Left ventricle myocardium inferior (tissue), 1 donor: ENCODE measurements at regions not wholly inside any gene's neighbourhood (a gene's known extent, or its start where the extent isn't known, plus 50 kb on each side); places are given as distances from the start of the nearest gene placed in this dataset.

Experiments used
- DNase-seq: peaks from one replicate; pipeline ENCODE4 v3.0.0-alpha.2; 2020
- H3K27ac ChIP-seq: fragments of 200-600 bp; replicated peaks from 2 replicates; pipeline ENCODE4 v1.8.0; 2021
- H3K27me3 ChIP-seq: fragments of 200-600 bp; 2 replicates; pipeline ENCODE4 v1.8.0; 2021; ENCODE audit warnings: low read depth
- H3K36me3 ChIP-seq: fragments of 200-600 bp; 2 replicates; pipeline ENCODE4 v1.8.0; 2021
- H3K4me1 ChIP-seq: fragments of 200-600 bp; 2 replicates; pipeline ENCODE4 v1.8.0; 2021
- H3K4me3 ChIP-seq: fragments of 200-600 bp; 2 replicates; pipeline ENCODE4 v1.8.0; 2021; ENCODE audit warnings: mild to moderate bottlenecking, moderate library complexity
- H3K9me3 ChIP-seq: fragments of 200-600 bp; replicated peaks from 2 replicates; pipeline ENCODE4 v1.8.0; 2021
- intact Hi-C: fragments of 100-400 bp; cut with micrococcal nuclease; formaldehyde crosslinking; loops from one replicate; pipeline ENCODE4 v1.11.0; 2022
- TF ChIP-seq, protein P1 (sequence below): fragments of 200-600 bp; IDR thresholded peaks from 2 replicates; pipeline ENCODE4 v1.8.0; 2021; ENCODE audit warnings: antibody characterized with exemption, mild to moderate bottlenecking, borderline replicate concordance
- donor health status: DM: no; HTN: yes; CAD: no; lungs with severe emphysema.

DNA sequence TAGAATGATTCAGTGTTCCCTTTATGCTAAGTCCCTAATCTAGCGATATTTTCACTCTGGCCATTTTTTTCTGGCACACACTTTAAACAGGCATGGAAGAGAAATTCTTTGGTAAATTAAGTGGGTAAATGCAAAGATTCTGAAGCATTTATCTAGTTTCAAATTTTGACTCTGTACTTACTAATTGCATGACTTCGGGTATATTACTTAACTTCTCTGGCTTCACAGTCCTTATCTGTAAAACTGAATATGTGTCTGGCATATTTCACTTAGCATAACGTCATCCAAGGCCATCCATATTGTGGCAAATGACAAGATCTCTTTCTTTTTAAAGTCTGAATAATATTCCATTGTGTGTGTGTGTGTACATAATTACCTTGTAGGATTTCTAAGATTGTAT, 114.5 kb downstream of the MBL2 start:
- intact Hi-C loops: no loop called here
- H3K9me3 ChIP-seq: no peaks in the 10 kb centered on the region
- no peaks in the 10 kb centered on the region for H3K27me3 ChIP-seq
- no peak for DNase-seq
- TF ChIP-seq, protein P1, sequence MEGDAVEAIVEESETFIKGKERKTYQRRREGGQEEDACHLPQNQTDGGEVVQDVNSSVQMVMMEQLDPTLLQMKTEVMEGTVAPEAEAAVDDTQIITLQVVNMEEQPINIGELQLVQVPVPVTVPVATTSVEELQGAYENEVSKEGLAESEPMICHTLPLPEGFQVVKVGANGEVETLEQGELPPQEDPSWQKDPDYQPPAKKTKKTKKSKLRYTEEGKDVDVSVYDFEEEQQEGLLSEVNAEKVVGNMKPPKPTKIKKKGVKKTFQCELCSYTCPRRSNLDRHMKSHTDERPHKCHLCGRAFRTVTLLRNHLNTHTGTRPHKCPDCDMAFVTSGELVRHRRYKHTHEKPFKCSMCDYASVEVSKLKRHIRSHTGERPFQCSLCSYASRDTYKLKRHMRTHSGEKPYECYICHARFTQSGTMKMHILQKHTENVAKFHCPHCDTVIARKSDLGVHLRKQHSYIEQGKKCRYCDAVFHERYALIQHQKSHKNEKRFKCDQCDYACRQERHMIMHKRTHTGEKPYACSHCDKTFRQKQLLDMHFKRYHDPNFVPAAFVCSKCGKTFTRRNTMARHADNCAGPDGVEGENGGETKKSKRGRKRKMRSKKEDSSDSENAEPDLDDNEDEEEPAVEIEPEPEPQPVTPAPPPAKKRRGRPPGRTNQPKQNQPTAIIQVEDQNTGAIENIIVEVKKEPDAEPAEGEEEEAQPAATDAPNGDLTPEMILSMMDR: no peak
- H3K4me3 ChIP-seq: no peak overlapping the region
- H3K27ac ChIP-seq: no peak overlapping the region
- H3K4me1 ChIP-seq: peaks cover 8% of the 10 kb centered on the region
- H3K36me3 ChIP-seq: no peaks in the 10 kb centered on the region

DNA sequence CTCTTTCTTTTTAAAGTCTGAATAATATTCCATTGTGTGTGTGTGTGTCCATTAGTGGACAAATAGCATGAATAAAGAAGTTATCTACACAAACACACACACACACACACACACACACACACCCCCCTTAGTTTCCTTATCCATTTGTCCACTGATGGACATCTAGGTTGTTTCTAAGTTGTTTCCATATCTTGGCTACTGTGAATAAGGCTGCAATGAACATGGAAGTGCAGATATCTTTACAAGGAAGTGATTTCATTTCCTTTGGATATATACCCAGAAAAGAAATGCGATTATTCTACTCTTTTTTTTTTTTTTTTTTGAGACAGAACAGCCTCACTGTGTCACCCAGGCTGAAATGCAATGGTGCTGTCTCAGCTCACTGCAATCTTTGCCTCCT, 113.5 kb downstream of the MBL2 start:
- peaks cover 3% of the 10 kb centered on the region for H3K4me1 ChIP-seq
- TF ChIP-seq, protein P1: no peak
- no peaks in the 10 kb centered on the region for H3K27me3 ChIP-seq
- DNase-seq: no peak
- H3K4me3 ChIP-seq: no peak overlapping the region
- no peaks in the 10 kb centered on the region for H3K9me3 ChIP-seq
- intact Hi-C loops: no loop called here
- H3K36me3 ChIP-seq: no peaks in the 10 kb centered on the region
- no peak overlapping the region for H3K27ac ChIP-seq

DNA sequence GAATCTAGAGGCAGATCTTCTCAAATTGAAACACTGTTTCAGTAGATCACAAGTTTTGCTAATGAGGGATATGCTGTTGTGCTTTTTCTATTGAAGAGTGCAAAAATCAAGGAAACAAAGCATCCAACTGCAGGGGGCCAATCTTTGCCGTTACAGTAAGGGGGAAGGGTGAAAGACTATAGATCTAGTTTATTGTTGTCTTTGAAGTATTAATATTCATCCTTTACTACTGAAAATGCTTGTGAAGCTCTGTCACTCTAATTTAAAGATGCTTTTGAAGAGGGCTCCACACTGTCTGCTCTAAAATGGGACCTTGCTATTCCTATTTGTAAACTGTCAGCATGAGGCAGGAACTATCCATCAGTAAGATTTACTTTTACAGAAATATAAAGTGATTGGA, 110.3 kb downstream of the MBL2 start:
- H3K27me3 ChIP-seq: no peaks in the 10 kb centered on the region
- H3K4me1 ChIP-seq: no peaks in the 10 kb centered on the region
- intact Hi-C loops: no loop called here
- TF ChIP-seq, protein P1: no peak
- DNase-seq: no peak
- H3K27ac ChIP-seq: no peak overlapping the region
- H3K9me3 ChIP-seq: peaks cover 16% of the 10 kb centered on the region
- H3K36me3 ChIP-seq: no peaks in the 10 kb centered on the region
- no peak overlapping the region for H3K4me3 ChIP-seq

DNA sequence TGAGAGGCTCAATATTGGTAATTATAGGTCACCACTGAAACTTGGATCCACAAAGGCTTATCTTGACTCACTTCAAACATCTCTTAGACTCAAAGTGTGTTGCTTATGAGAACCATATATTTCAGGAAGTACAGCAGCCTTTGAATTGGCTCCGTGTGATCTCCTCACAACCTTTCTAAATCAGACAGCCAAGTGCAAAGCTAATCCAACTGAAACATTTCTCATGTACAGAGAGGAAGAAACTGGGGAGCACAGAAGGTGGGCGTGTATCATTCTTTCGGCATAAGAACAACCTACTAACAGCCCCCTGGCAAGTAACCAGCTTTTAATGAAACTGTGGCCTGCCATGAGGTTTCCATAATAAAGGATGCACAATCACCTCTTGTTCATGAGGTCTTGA, 109.4 kb downstream of the MBL2 start:
- no peaks in the 10 kb centered on the region for H3K27me3 ChIP-seq
- H3K4me3 ChIP-seq: no peak overlapping the region
- no peaks in the 10 kb centered on the region for H3K36me3 ChIP-seq
- TF ChIP-seq, protein P1: no peak
- no peaks in the 10 kb centered on the region for H3K4me1 ChIP-seq
- no peak overlapping the region for H3K27ac ChIP-seq
- no peak for DNase-seq
- H3K9me3 ChIP-seq: peaks cover 23% of the 10 kb centered on the region
- intact Hi-C loops: no loop called here

DNA sequence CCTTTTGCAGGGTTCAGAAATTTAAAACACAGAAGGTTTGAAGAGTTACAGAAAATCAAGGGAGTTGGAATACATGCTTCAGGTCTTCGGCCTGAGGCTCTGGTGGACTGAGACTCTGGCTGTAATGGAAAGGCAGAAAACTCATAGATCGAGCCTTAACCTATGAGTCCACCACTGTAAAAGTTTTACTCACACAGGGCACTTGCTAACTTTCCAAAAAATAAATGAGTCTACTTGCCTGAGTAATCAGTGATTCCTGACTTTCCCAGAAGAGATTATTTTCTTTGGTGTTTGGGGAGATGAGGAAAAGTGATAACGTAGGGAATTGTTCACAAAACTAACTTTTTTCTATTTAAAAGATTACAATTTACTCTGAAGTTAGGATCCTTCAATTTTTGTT, 108.0 kb downstream of the MBL2 start:
- Histone ChIP-seq H3K9me3 (peaks cover 23% of the 10 kb centered on the region), H3K36me3 (no peaks in the 10 kb centered on the region), H3K27me3 (no peaks in the 10 kb centered on the region), H3K4me1 (no peaks in the 10 kb centered on the region), H3K4me3 (no peak overlapping the region), H3K27ac (no peak overlapping the region)
- DNase-seq: no peak
- intact Hi-C loops: no loop called here
- TF ChIP-seq, protein P1: no peak

DNA sequence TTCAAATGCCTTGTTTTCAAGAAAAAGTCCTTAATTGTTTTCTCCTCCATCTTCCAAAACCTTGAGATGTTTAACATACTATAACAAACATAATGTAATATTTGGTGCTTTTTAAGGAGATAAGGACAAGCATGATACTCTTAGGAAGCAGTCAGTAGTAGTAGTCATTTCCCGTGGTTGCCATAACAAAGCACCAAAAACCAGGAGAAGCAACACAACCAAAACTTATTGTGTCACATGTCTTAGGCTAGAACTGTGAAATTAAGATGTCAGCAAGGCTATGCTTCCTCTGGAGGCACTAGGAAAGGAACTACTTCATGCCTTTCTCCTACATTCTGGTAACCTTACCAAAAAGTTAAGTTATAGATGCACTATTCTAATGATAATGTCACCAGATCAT, 106.8 kb downstream of the MBL2 start:
- TF ChIP-seq, protein P1: no peak

More for the DNA sequence above, 106.8 kb downstream of the MBL2 start:
- Histone ChIP-seq H3K4me1 (no peaks in the 10 kb centered on the region), H3K9me3 (peaks cover 23% of the 10 kb centered on the region), H3K4me3 (no peak overlapping the region), H3K36me3 (no peaks in the 10 kb centered on the region), H3K27me3 (no peaks in the 10 kb centered on the region), H3K27ac (no peak overlapping the region)
- intact Hi-C loops: no loop called here
- no peak for DNase-seq
